ENCODE measurements at regions not wholly inside any gene's neighbourhood (a gene's known extent, or its start where the extent isn't known, plus 50 kb on each side); places are given as distances from the start of the nearest gene placed in this dataset.
"Not testable (repeated sequence)": the region's sequence is repeated elsewhere in the genome, so short reads cannot be mapped to it uniquely, and the experiment has no call there.

DNA sequence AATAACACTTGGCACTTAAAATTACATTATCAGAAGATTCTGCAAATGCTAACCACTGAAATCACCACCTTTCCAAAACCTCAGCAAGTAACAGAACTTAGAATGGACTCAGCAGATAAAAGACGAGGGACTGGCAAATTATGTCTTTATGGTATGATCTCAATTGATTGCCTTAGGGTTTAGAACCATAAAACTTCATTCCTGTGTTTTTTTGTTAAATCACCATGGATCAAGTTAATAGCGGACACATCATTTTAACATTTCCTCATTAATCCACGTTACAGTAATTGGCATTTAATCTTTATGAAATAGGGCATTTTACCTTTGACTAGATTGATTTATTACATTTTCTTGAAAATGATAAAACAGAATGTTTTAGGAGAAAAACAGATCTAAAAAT lies 2070.3 kb downstream of the PCDH9 start:
- DNase-seq (ENCODE audit: low read depth in 2 of 2): no peak

DNA sequence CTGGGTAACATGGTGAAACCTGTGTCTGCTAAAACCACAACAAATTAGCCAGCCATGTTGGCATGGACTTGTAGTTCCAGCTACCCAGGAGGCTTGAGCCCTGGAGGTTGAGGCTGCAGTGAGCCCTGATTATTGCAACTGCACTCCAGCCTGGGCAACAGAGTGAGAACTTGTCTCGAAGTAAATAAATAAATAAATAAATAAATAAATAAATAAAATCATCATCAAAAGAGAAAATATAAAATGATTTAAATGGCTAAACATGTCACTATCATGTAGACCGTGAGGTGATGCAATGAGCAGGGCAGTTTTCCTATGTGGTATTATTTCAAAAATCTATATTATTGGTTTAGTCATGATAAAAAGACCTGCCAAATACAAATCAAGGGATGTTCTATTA lies 2074.3 kb downstream of the PCDH9 start:
- DNase-seq (ENCODE audit: low read depth in 2 of 2): no peak

DNA sequence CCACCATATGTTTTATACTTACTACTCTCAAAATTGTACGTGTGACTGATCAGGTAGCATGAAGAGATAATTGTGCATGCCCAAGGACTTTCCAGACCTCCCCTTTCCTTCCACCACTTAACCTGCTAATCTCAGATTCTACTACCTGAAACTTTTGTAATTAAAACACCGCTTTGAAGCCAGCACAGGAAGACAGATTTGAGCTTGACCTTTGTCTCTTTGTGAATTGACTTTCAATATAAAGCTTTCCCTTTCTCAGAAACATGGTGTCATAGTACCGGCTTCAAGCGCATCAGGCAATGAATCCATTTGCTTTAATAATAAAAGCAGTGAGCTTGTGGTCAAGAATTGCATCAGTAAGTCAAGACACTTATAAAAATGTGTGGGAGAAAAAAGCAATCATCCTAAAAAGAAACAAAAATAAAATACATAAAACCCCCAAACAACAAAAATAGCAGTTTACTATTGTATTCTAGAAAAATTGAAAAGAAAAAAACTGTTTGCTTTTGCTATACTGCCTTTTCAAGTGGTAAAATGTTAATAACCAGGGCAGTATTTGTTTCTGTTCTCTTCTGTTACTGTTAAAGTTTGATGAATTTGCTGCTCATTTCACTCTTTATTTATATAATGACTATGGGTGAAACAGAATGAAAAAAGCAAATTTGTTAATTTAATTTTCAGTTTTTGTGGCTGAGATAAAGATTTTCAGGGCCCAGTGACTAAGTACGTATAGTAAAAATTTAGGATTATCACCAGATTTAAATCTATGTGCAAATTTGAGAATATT lies 2075.3 kb downstream of the PCDH9 start:
- DNase-seq (ENCODE audit: low read depth in 2 of 2): no peak

DNA sequence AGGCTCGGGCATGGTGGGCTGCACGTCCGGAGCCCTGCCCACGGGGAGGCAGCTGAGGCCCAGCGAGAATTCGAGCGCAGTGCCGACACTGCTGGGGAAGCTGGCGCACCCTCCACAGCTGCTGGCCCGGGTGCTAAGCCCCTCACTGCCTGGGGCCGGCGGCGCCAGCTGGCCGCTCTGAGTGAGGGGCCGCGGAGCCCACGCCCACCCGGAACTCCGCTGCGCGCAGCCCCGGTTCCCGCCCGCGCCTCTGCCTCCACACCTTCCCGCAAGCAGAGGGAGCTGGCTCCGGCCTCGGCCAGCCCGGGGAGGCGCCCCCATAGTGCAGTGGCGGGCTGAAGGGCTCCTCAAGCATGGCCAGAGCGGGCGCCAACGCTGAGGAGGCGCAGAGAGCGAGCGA lies 2080.4 kb downstream of the PCDH9 start:
- no peak for DNase-seq (ENCODE audit: low read depth in 2 of 2)

DNA sequence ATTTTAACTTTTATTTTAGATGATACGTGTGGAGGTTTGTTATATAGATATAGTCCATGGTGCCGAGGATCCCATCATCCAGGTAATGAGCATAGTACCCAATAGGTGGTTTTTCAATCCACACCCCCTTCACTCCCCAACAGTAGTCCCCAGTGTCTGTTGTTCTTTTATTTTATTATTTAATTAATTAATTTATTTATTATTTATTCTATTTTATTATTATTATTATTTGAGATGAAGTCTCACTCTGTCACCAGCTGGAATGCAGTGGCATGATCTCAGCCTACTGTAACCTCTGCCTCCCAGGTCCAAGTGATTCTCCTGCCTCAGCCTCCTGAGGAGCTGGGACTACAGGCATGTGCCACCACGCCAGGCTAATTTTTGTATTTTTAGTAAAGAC lies 2086.2 kb downstream of the PCDH9 start:
- no peak for DNase-seq (ENCODE audit: low read depth in 2 of 2)

DNA sequence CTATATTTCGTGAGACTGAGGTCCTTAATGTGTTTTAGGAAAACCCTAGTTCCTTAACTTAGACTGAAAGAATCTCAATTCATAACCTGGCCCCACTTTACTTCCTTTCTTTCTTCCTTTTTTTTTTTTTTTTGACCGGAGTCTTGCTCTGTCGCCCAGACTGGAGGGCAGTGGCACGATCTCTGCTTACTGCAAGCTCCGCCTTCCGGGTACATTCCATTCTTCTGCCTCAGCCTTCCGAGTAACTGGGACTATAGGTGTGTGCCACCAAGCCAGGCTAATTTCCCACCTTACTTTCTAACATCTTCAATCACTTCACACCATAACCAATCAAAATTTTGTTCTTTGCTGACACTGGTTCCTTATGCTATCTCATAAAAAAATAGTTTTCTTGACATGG lies 2097.0 kb downstream of the PCDH9 start:
- DNase-seq (ENCODE audit: low read depth in 2 of 2): no peak

DNA sequence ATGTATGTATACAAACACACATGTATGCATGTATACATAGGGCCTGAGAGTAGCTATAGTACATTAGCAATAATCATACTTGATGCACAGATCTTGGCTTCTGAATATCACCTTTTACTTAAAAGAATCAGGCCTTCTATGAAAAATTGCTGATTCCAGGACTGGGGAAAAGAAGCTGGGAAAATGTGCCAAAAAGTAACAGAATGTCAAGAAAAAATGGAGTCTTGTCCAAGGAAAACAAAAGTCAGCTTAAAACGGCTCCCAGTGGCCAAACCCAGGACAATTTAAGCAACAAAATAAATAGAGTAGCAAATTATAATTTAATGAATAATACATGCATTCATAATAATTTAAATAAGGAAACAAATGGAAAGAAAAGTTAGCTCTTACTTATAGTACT lies 2104.9 kb downstream of the PCDH9 start:
- no peak for DNase-seq (ENCODE audit: low read depth in 2 of 2)

DNA sequence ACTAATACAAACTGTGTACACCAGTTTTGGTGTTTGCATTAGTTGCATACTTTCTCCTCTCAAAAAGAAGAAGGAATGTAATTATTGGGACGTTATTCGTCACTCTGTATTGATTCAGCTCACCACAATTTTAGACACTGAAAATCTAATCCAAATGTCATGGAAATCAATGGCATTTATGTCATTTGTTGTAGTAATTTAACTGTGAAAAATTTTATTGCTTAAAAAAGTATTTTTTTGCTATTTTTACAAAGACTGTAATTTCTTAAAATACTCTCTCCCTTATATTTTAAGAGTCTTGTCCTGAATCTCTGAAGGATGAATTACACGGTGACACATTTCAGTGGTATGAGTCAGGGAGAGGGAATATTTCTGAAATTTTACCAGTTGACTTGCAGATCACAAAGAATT lies 2117.6 kb downstream of the PCDH9 start:
- DNase-seq (ENCODE audit: low read depth in 2 of 2): peak; percentile 47 to 52

DNA sequence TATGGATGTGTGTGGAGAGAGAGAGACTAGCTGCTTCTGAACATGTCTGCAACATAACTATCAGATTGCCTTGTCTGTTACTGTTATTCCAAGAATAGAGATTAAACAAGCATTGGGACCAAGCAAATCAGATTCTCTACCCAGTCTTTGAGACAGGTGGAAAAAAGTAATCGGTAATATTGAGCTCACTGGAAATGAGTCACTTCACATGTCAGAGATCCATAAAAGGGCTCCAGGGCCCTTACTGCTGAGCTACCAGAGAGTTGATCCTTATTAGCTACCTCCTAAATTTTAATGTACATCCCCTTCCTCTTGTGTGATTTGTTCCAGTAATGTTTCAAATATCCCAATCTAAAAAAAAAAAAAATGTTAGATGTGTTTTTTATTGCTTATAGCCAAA lies 2118.0 kb downstream of the PCDH9 start:
- no peak for DNase-seq (ENCODE audit: low read depth in 2 of 2)

DNA sequence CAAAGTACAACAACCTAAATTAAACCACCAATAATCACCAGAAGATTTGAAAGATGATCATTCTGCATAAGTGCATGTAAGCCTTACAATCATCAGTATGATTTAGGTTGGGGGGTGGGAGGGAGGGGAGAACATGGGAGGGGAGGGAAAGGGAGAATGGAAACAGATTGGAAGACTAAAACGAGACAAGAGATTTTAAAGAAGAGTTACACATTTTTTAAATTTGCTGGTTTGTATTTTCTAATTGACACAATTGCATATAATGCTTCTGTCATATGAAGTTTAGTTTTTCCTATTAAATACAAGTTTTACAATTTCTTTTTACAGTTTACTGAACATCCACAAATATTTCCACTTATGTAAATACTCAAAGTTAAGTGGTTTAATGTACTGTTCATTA lies 2118.9 kb downstream of the PCDH9 start:
- DNase-seq (ENCODE audit: low read depth in 2 of 2): no peak

DNA sequence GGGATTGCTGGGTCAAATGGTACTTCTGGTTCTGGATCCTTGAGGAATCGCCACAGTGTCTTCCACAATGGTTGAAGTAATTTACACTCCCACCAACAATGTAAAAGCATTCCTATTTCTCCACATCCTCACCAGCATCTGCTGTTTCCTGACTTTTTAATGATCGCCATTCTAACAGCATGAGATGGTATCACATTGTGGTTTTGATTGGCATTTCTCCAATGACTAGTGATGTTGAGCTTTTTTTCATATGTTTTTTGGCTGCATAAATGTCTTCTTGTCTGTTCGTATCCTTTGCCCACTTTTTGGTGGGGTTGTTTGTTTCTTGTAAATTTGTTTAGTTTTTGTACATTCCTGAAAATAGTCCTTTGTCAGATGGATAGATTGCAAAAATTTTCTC lies 2125.7 kb downstream of the PCDH9 start:
- not testable (repeated sequence) for DNase-seq (ENCODE audit: low read depth in 2 of 2)

DNA sequence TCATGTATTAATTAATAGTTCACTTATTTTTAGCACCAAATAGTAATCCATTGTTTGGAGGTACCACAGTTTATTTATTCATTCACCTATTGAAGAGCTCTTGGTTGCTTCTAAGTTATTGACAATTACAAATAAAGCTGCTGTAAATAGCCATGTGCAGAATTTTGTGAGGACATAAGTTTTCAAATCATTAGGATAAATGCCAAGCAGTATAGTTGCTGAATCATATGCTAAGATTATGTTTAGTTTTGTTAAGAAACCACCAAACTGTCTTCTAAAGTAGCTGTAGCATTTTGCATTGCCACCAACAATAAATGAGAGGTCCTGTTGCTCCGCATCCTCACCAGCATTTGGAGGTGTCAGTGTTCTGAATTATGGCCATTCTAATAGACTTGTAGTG lies 2126.8 kb downstream of the PCDH9 start:
- no peak for DNase-seq (ENCODE audit: low read depth in 2 of 2)

DNA sequence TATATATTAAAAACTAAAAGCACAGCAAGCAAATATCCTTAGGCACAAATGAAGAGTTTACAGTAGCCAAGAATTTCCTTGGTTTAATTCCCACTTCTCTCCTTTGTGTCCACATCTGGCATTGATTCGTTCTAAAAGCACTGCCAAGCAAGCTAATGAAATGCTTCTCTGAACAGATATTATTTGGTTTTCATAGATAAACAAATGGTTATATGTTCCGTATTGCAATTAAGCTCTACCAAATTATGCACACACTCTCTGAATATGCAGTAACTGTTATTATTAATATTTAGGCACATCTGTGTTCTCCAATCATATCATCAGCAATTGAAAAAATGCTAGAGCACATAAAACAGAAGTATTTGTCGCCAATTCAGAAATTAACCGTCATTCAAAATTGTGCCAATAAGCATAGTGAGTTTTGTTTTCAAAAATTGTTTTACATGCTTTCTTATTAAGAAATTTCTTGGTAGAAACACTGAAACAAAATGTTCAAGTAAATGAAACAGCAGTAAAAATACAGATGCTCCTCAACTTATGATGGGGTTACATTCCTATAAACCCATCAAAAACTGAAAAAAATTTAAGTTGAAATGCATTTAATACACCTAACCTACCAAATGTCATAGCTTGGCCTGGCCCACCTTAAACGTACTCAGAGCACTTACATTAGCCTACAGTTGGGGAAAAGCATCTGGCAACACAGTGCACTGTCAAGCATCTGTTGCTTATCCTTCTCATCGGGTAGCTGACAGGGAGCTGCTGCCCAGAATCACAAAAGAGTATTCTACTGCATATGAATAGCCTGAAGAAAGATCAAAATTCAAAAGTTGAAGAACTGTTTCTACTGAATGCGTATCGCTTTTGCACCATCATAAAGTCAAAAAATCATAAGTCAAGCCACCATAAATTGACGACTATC lies 2134.7 kb downstream of the PCDH9 start:
- peak; percentile 12 to 21 for DNase-seq (ENCODE audit: low read depth in 2 of 2)

DNA sequence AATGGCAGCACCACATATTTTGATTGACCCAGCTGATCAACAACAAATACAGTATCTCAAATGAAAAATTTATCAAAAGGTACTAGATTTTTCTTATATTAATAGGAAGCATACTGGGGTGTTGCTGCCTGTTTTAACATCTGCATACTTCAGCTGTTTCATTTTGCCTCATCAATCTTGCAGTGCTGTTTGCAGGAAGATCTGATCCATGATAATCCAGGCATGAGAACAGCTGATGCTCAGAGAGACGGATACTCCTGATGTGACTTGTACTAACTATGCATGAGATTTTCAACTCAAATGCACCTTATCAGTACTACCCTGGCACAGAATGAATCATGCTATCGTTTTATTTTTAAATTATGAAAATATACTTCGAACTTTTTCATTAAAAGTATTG lies 2136.8 kb downstream of the PCDH9 start:
- no peak for DNase-seq (ENCODE audit: low read depth in 2 of 2)

DNA sequence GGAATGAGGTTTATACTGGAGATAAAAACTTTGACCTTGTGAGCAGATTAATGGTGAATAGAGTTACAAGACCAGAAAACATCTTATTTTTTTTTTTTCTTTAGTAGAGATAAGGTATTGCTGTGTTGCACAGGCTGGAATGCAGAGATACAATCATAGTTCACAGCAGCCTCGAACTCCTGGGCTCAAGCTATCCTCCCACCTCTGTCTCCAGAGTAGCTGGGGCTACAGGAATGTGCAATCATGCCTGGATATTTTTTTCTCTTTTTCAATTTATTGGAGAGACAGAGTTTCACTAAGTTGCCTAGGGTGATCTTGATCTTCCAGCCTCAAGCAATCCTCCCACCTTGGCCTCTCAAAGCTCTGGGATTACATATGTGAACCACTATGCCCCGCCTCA lies 2139.1 kb downstream of the PCDH9 start:
- no peak for DNase-seq (ENCODE audit: low read depth in 2 of 2)

DNA sequence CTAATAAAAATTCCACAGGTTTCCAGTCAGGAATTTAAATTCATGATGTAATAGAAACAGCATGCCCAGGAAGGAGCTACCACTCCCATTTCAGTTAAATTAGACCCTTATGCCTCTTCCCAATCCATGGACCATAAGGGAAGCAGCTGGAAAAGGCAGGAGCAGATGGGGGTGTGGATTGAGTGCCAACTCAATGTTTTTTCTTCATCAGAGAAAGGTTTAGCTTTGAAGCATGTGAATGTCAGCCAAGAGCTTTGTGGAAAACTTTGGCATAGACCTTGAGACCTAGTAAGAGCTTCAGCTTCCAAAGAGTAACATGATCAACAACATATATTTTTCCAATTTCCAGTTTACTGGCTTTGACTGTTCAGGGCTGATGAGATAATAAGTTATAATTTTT lies 2139.9 kb downstream of the PCDH9 start:
- DNase-seq (ENCODE audit: low read depth in 2 of 2): peak; percentile 31 to 39

DNA sequence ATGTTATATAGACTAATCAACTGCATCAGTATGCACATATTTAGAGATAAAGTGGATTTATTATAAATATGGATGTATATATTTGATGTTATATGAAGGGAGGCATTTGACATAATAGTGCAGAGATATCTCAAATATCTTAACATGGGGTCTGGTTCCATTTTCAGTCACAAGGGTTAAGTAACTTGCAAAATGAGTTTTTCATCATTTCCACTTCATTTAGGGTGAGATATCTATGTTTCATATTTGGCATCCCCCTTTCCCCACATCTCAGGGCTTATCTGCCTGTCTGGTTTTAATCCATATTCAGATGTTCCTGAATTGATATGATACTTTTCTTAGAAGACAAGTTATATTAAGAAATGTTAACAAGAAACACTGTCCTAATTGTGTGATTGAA lies 2141.2 kb downstream of the PCDH9 start:
- no peak for DNase-seq (ENCODE audit: low read depth in 2 of 2)

DNA sequence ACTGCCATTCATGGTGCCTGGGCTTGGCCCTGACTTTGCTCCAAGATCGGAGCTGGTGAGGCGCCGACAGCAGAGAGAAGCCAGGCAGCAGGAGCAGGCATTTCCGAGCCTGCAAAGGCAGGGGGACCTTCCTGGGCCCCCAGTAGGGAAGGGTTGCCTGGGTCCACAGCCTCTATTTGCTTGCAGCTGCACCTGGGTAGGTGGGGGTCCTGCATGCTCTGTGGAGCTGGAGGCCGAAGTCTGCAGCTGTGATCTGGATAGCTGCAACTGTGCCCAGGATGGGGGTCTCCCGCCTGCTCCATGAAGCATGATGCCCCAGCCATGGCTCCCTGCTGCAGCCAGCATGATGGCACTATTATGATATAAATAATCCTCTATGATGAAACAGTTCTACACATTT lies 2144.2 kb downstream of the PCDH9 start:
- DNase-seq (ENCODE audit: low read depth in 2 of 2): no peak

DNA sequence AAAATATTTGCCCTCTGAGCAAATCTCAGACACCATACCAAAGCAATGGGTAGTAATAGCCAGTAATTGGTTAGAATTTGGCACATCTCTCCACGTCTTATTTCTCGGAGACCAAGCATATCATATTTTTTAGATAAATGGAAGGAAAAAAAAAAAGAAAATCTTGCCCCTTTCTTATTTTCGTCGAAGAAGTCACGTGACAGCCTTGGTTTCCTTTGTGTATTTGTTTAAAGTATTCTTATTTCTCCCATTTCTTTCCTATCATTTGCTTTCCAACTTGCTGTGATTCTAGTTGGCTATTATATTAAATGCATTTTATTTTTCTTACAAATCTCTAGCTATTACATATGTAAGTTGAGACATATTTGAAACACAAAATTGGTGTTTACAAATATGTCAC lies 2155.9 kb downstream of the PCDH9 start:
- no peak for DNase-seq (ENCODE audit: low read depth in 2 of 2)

DNA sequence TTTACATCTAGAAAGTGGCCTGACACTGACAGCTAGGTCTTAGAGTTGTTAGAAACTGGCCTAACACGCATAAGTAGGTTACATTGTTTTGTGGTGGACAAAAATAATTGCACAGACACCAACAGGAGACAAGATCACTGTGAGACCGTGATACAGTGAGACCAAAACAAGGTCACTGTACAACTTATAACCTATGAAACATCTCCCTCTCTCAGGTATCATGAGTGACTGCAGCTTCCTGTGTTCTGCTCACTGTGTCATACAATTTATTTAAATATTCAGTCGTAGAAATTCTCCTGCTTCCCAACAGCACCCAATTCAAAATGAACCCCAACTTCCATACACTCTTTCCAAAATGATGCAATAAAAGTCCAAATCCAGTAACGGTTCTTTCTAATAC lies 2165.2 kb downstream of the PCDH9 start:
- no peak for DNase-seq (ENCODE audit: low read depth in 2 of 2)

DNA sequence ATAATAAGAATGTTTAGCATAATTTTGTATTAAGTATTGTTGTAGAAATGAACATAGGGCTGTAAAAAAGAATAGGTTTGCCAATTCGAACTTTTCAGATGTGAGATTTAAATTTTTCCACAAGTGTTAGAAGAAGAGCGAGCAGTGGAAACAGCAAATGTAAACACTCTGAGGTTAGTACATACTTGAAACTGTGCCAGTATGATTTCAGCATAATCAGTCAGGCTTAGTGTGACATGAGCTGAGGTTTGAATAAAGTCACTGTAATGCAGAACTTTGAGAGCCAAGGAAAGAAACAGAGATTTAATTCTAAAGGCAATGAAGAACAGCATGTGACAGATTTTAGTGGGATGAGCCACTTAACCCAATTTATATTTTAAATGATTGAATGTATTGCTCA lies 2166.4 kb downstream of the PCDH9 start:
- DNase-seq (ENCODE audit: low read depth in 2 of 2): peak; percentile 70

DNA sequence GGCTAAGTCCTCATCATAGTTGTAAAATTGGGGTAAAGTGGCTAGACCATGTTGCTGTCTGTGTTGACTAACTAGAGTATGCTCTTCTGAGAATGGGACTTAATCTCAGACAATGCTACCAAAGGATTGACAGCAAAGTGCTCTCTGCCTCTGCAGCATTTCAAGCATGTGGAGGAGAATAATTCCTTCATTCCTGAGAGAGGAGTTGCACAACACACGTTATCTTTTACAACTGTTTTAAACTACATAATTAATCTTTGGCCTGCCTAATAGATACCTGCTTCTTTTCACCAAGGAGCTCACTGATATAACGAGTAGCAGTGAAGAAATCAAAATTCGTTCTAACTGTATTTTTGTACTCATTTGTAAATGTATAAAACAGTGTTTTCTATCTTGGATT lies 2172.2 kb downstream of the PCDH9 start:
- DNase-seq (ENCODE audit: low read depth in 2 of 2): no peak

DNA sequence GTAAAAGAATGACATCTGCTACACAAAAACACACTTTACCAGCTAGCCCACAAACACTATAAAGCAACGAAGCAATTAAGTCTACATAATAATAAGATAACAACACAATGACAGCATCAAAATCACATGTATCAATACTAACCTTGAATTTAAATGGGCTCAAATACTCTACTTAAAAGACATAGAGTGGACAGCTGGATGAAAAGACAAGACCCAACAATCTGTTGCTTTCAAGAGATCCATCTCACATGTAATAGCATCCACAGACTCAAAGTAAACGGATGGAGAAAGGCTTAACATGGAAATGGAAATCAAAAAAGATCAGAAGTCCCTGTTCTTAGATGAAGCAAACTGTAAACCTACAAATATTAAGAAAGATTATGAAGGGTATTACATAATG lies 2175.9 kb downstream of the PCDH9 start:
- DNase-seq (ENCODE audit: low read depth in 2 of 2): no peak
